GM12874 (cell line): ENCODE measurements at regions not wholly inside any gene's neighbourhood (a gene's known extent, or its start where the extent isn't known, plus 50 kb on each side); places are given as distances from the start of the nearest gene placed in this dataset.

Source experiments
- TF ChIP-seq, protein P1 (sequence below): IDR thresholded peaks from 2 replicates; pipeline ENCODE4 v1.5.1; 2011; ENCODE audit warnings: low read depth, mild to moderate bottlenecking, control low read depth, low read length, moderate library complexity; ENCODE audit not compliant: insufficient read depth

DNA sequence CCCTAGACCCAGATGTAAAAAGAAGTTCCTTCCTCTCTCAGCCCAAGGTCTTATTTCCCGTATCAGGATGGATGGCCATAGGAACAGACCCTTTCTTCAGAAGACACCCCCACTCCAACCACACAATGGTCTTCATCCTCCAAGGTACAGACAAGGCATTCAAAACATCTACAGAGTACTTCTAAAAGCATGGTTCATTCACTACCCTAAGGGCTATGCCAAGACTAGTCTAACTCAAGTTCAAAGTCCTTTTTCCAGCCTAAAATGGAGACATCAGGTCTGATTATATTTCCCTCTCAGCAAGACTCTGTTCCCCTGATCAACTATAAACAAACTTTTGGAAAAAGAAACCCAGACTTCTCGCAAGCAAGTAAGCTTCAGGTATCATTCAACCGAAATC is 388.9 kb downstream of the NPIPA8 start:
- TF ChIP-seq, protein P1, sequence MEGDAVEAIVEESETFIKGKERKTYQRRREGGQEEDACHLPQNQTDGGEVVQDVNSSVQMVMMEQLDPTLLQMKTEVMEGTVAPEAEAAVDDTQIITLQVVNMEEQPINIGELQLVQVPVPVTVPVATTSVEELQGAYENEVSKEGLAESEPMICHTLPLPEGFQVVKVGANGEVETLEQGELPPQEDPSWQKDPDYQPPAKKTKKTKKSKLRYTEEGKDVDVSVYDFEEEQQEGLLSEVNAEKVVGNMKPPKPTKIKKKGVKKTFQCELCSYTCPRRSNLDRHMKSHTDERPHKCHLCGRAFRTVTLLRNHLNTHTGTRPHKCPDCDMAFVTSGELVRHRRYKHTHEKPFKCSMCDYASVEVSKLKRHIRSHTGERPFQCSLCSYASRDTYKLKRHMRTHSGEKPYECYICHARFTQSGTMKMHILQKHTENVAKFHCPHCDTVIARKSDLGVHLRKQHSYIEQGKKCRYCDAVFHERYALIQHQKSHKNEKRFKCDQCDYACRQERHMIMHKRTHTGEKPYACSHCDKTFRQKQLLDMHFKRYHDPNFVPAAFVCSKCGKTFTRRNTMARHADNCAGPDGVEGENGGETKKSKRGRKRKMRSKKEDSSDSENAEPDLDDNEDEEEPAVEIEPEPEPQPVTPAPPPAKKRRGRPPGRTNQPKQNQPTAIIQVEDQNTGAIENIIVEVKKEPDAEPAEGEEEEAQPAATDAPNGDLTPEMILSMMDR, result no peak

DNA sequence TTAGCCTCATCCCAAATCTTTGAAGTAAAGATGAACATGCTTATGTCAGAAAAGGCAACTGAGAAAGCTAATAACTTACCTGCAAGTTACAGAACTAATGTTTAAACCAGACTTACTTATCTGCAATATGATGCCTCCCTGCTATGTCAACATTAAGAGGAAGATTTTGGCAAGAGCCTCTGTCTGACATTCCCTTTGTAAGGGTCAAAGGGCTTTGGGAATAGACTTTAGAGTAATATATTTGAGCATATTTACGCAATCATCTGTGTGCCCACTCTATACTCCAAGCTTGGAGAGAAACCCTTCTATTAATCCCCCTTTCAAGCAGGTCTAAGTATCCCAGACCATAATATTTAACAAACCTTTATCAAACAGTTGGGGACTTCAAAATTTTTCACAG is 389.4 kb downstream of the NPIPA8 start:
- TF ChIP-seq, protein P1, result no peak

DNA sequence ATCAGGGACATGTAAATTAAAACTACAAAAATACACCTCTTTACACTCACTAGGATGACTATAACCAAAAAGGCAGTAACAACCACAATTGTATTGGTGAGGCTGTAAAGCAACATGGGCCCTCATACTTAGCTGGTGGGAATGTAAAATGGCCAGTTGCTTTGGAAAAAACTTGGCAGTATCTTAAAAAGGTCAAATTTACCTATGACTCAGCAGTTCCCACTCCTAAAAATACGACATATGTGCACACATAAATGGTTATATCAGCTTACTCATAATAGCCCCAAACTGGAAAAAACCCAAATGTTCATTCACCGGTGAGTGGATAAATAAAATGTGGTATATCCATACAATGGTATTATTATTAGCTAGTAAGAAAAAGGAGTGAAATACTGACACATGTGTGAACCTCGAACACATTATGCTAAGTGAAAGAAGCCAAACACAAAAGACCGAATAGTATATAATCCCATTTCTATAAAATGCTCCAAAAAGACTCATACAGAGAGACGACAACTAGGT is 391.4 kb downstream of the NPIPA8 start:
- TF ChIP-seq, protein P1, result no peak

DNA sequence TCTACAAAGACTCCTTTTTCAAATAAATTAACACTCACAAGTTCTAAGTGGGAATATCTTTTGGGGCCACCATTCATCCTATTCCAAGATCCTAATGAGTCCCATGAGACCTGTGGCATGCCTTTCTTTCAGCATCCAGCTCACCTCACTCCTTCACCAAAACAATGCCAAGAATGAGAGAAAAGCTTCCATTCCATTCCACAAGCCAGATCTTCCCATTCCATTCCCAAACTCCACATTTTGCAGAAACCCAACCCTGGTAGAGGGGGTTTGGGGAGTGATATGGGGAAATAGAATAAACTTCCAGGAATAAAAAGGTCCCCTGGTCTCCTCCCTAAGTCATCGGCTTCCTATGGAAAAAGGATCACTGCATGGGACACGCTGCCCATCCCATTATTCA is 392.2 kb downstream of the NPIPA8 start:
- TF ChIP-seq, protein P1, result no peak

DNA sequence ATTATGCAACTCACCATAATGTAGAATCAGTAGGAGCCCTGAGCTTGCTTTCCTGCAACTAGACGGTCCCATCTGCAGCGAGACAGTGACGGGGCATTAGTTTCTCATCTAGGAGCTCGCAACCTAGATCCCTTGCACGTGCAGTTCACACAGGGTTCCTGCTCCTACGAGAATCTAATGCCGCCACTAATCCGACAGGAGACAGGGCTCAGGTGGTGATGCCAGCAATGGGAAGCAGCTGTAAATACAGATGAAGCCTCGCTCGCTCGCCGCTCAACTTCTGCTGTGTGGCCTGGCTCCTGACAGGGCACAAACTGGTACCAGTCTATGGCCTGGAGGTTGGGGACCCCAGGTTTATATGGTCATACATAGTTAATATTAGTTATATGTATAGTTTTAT is 394.5 kb downstream of the NPIPA8 start:
- TF ChIP-seq, protein P1, result no peak

DNA sequence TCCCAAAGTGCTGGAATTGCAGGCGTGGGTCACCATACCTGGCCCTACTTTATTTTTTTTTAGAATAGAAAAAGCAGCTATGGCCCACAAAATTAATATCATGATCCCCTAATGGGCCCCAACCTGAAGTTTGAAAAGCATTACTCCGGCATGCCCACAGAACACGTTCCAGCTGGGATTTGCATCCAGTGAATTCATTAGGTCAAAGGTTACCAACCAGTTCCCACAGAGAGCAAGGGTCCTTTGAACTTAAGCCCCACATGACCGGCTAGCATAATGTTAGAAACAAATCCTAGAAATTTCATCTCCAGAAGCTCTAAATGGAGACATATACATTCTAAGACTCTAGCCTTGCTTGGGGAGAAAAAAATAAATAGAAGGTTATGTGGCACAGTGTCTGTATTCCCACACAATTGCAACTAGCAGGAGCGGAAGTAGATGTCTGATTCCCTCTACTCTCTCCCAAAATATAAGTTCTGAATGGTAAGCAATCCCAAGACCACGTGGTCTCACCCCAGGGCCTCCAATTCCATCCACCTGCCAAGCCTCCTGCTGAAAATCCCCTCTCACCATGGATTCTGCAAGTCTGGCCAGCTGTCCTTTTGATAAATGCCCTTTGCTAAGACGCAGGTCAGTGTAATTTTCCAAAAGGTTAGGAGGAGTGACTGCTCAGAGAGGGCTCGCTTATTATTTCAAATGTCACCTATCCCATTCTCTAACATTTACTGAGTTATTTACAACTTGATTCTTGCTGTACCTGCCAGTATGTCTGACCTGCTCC is 395.8 kb downstream of the NPIPA8 start:
- TF ChIP-seq, protein P1, result no peak

DNA sequence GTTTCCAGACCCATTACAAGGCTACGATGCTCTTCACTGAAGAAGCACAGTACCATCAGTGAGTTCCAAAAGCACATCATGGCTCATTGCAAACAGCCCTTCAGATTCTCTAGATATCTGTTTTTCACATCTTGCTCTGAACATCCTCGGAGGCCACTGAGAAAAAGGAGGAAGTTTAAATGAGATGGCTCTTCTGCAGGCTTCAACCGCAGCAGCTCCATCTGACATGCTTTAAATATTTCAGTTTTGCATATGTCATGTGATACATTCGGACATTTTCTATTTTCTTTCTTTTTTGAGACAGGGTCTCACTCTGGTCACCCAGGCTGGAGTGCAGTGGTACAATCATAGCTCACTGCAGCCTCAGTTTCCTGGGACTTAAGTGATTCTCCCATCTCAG is 396.8 kb downstream of the NPIPA8 start:
- TF ChIP-seq, protein P1, result no peak
